ENCODE measurements at regions not wholly inside any gene's neighbourhood (a gene's known extent, or its start where the extent isn't known, plus 50 kb on each side); places are given as distances from the start of the nearest gene placed in this dataset.

DNA sequence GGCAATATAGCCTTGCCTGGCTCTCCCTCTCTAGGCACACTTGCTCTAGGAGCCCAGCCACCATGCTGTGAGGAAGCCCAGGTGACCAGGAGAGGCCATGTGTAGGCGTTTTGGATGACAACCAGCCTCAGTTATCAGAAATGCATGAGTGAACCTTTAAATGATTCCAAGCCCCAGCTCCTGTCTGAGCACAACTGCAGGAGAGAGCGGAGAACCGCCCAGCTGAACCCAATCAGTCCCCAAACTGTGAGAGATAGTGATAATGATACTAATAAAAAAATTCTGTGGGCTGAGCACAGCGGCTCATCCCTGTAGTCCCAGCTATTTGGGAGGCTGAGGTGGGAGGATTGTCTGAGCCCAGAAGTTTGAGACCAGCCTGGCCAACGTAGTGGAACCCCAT, 83.8 kb upstream of the TOX2 start:
- no peak for TF ChIP-seq GATA3 (IDR thresholded peaks at IDR 0.05; ENCODE audit: low read depth, low read length)
- TF ChIP-seq GATA2 (IDR thresholded peaks at IDR 0.05; ENCODE audit: low read depth, low read length) = no peak
